KOPT-K1 (cell line): ENCODE measurements at regions not wholly inside any gene's neighbourhood (a gene's known extent, or its start where the extent isn't known, plus 50 kb on each side); places are given as distances from the start of the nearest gene placed in this dataset.

Experiments used
- H3K27ac ChIP-seq: fragments of 200-600 bp; sonication (generic); 2 replicates; pipeline ENCODE4 v1.5.1; 2016; ENCODE audit warnings: antibody characterized with exemption, mild to moderate bottlenecking, low read depth, low read length; ENCODE audit not compliant: poor library complexity, severe bottlenecking
- H3K36me3 ChIP-seq: fragments of 200-600 bp; sonication (generic); 2 replicates; pipeline ENCODE4 v1.5.1; 2017; ENCODE audit warnings: antibody characterized with exemption, mild to moderate bottlenecking, low read length, moderate library complexity; ENCODE audit not compliant: insufficient read depth
- H3K9me3 ChIP-seq: fragments of 200-600 bp; sonication (generic); 2 replicates; pipeline ENCODE4 v1.5.1; 2017; ENCODE audit warnings: antibody characterized with exemption, low read length, mild to moderate bottlenecking; ENCODE audit not compliant: insufficient read depth, poor library complexity, severe bottlenecking

DNA sequence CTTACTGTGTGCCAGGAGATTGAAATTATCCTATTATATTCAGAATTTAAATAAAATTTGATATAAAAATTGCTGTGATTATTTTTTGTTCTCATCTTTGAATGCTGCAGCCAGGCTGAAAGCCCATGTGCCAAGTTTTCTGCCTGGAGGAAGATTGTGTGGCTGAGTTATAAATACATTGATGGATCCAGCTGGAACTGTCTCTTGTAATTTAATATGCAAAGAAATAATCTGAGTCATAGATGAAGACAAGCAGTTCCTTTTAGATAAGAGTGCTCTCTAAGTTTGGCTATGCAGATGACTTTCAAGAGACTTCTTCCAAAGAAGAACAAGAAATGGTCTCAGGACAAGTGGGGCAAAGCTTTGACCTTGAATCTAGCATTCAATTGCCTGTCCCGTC, 871.0 kb downstream of the CDH11 start:
- H3K36me3 ChIP-seq, result no peaks in the 10 kb centered on the region
- H3K9me3 ChIP-seq, result no peaks in the 10 kb centered on the region

GRCh38 chr16:64242492-64242891, 879.4 kb downstream of the CDH11 start:
- H3K9me3 ChIP-seq, result no peaks in the 10 kb centered on the region
- no peaks in the 10 kb centered on the region for H3K36me3 ChIP-seq
- no peak overlapping the region for H3K27ac ChIP-seq

More for the DNA sequence above, 871.0 kb downstream of the CDH11 start:
- H3K27ac ChIP-seq, result no peak overlapping the region

DNA sequence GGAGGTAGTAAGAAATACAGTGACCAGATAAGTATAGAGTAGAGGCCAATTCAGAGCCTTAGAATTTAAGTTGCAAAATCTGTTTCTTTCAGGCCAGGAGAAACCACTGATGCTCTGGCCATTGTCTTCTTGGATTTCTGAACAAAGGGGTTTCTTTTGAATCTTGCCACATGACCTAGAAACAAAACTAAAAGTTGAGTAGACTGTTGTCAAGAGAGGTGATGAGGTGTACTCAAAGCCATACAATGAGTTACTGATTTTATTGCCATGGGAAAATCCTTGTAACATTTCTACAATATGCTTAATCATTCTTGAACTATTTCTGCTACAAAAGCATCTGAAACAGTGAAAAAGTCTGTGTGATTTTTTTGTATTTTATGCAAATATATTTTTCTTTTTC, 881.3 kb downstream of the CDH11 start:
- Histone ChIP-seq H3K36me3 (no peaks in the 10 kb centered on the region), H3K27ac (no peak overlapping the region), H3K9me3 (no peaks in the 10 kb centered on the region)

DNA sequence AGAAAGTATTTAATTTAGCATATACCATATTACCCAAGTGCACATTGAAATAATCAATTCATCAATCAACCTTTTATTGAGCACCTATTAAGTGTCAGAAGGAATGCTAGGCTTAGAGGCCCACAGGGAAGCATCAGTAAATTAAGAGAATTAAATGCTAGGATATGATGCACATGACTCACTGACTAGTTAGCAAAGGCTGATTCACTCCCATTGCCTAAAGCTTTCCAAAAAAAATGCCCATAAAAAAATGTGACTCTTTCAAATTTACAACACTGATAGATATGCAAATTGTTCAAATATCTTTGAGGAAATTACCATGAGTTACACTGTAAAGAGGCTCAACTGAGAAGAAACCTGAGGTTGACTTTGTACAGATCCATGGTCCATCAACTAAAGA, 883.3 kb downstream of the CDH11 start:
- H3K9me3 ChIP-seq, result no peaks in the 10 kb centered on the region
- no peak overlapping the region for H3K27ac ChIP-seq
- H3K36me3 ChIP-seq, result no peaks in the 10 kb centered on the region

DNA sequence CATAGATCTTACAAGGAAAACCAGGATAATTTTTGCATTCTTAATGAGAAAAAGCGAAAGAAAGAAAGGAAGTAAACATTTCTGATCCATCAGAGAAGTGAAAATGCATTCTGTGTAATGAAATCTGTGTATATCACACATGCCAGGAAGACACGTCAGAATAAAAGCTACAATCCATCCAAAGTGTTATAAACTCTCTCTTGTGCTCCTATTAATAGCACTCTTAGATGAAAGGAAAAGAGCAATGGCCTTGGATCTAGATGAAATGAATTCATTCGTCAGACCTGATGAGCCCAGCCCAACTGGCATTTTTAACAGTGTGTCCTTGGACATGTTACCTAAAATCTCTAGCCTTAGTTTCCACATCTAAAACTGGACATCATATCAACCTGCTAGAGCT, 885.5 kb downstream of the CDH11 start:
- no peaks in the 10 kb centered on the region for H3K36me3 ChIP-seq
- no peak overlapping the region for H3K27ac ChIP-seq
- H3K9me3 ChIP-seq, result no peaks in the 10 kb centered on the region

DNA sequence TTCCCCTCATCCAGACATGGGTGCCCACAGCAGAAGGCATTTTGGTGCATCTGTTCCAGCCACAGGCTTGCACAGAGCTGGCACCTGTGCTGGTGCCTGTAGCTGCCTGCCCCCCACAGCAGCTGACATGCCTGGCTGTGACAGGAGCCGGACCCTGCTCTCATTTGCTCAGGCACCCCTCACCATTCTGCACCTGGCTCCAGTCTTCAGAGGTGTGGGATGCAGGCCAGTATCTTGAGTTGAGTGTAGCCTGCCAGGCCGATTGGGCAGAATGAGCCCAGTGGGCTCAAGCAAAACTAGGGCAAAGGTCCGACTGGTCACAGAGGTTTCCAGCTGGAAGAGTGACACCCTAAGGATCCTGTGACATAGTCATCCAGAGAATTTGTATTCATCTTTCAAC, 887.7 kb downstream of the CDH11 start:
- Histone ChIP-seq H3K27ac (no peak overlapping the region), H3K36me3 (no peaks in the 10 kb centered on the region), H3K9me3 (no peaks in the 10 kb centered on the region)

GRCh38 chr16:64225696-64226095, 896.2 kb downstream of the CDH11 start:
- Histone ChIP-seq H3K36me3 (no peaks in the 10 kb centered on the region), H3K9me3 (no peaks in the 10 kb centered on the region), H3K27ac (no peak overlapping the region)

GRCh38 chr16:64225036-64225435, 896.8 kb downstream of the CDH11 start:
- H3K27ac ChIP-seq, result no peak overlapping the region
- no peaks in the 10 kb centered on the region for H3K9me3 ChIP-seq
- no peaks in the 10 kb centered on the region for H3K36me3 ChIP-seq

DNA sequence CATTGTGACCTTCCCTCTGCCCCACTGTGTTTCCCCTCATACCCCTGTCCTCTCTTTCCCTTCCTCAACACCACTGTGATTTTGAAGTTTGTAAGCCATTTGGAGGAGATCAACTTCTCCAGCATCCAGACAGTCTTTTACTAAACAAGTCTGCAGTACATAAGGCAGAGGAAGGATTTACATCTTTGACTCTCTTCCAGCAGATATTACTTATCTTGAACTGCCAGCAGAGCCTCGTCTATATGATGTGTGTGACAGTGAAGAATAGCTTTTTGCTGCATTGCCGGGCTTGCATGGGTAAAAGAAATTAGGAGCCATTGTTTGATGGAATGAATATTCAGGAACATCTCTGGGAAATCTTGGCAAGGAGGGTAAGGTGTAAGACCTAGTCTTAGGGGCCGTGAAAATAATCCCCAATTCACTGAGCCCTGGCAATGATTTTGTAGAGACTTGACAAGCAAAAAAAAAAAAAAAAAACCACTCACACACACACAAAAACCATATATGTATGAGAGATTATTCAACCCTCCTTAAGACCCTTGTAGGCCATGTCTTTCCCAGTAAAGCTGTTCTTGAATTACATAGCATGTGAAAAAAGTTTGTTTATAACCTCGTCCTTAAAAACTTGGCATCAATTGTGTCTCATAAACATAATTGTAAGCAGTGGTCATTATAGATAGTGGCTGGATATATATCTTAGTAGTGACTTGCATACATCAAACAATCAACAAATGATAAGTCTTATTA, 903.9 kb downstream of the CDH11 start:
- Histone ChIP-seq H3K9me3 (no peaks in the 10 kb centered on the region), H3K27ac (no peak overlapping the region), H3K36me3 (no peaks in the 10 kb centered on the region)

DNA sequence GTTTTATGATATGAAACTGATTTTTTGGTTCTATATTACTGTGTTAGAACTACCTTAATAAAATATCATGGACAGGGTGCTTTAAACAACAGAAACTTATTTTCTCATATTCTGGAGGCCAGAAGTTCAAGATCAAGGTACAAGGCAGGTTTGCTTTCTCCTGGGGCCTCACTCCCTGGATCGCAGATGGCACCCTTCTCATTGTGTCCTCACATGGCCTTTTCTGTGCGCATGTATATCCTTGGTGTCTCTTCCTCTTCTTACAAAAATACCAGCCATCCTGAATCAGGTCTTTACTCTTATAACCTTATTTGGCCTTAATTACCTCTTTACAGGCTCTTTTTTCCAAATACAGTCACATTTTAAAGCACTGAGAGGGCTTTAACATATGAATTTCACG, 906.1 kb downstream of the CDH11 start:
- H3K36me3 ChIP-seq, result no peaks in the 10 kb centered on the region
- H3K27ac ChIP-seq, result no peak overlapping the region
- H3K9me3 ChIP-seq, result no peaks in the 10 kb centered on the region

GRCh38 chr16:64211331-64211730, 910.5 kb downstream of the CDH11 start:
- Histone ChIP-seq H3K9me3 (no peaks in the 10 kb centered on the region), H3K36me3 (no peaks in the 10 kb centered on the region), H3K27ac (no peak overlapping the region)

DNA sequence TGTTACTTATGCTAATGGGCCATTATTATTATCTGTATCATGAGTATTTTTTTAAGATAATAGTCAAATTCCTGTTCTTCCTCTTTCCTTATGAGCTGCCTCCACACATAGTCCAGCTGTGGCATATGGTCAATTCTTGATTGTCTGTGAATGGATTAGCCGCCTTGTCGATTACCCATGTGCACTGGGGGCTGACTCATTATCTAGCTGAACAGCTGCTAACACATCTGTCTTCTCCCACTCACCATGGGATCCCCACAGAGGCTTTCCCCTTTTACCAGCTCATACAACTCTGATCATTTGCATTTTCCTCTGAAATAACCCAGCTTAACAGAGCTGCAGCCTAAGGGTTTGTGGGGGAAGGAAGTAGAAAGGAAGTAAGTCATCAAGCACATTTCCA, 915.0 kb downstream of the CDH11 start:
- Histone ChIP-seq H3K9me3 (no peaks in the 10 kb centered on the region), H3K36me3 (no peaks in the 10 kb centered on the region), H3K27ac (no peak overlapping the region)

- H3K36me3 ChIP-seq, result no peaks in the 10 kb centered on the region
- no peak overlapping the region for H3K27ac ChIP-seq
Observed at GRCh38 chr16:64203126-64203525, 918.7 kb downstream of the CDH11 start.

GRCh38 chr16:64202571-64202970, 919.3 kb downstream of the CDH11 start:
- Histone ChIP-seq H3K9me3 (no peaks in the 10 kb centered on the region), H3K36me3 (no peaks in the 10 kb centered on the region), H3K27ac (no peak overlapping the region)

More at GRCh38 chr16:64203126-64203525, 918.7 kb downstream of the CDH11 start:
- H3K9me3 ChIP-seq, result no peaks in the 10 kb centered on the region

DNA sequence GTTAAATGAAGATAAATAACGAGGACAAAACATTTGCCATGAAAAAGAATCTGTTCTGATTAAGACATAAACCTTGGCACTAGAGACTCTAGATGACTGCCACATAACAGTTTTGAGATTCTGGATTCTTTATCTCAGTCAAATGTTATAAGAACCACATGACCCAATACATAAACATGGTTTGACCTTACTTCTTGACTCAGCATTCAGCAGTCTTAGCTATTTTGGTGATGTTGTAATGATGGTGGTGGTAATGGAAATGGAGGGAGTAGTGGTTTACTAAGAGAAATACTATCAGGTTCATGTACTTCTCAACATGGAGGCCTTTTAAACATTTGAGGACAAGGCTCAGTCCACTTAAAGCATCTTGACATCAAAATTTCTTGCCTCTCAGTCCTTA, 925.4 kb downstream of the CDH11 start:
- no peaks in the 10 kb centered on the region for H3K9me3 ChIP-seq
- no peaks in the 10 kb centered on the region for H3K36me3 ChIP-seq
- H3K27ac ChIP-seq, result no peak overlapping the region

- Histone ChIP-seq H3K36me3 (no peaks in the 10 kb centered on the region), H3K27ac (no peak overlapping the region), H3K9me3 (no peaks in the 10 kb centered on the region)
Observed at GRCh38 chr16:64185954-64186353, 935.9 kb downstream of the CDH11 start.
